ENCODE measurements at regions not wholly inside any gene's neighbourhood (a gene's known extent, or its start where the extent isn't known, plus 50 kb on each side); places are given as distances from the start of the nearest gene placed in this dataset.
"Not testable (repeated sequence)": the region's sequence is repeated elsewhere in the genome, so short reads cannot be mapped to it uniquely, and the experiment has no call there.

DNA sequence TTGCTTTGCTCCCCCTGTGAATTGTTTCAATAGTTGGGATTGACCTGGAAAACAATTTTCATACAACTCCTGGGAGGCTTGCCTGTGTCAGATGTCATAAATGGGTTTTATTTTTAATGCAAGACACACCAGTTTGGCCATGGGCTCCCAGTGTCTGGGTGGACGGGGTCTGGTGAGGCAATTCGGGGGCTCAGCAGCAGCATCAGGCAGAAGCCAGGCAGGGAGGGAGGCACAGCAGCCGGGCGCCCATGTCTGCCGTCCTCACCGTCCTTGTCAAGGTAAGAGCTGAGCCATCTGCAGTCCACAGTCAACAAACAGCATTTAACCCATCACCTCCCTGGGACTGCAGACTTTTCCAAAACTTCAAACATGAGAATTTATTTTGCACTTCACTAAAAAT lies 150.6 kb downstream of the NPIPB11 start:
- not testable (repeated sequence) for DNase-seq

GRCh38 chr16:29255496-29255796 lies 151.1 kb downstream of the NPIPB11 start:
- DNase-seq = not testable (repeated sequence)

GRCh38 chr16:29254676-29255495 lies 151.6 kb downstream of the NPIPB11 start:
- DNase-seq = no peak

DNA sequence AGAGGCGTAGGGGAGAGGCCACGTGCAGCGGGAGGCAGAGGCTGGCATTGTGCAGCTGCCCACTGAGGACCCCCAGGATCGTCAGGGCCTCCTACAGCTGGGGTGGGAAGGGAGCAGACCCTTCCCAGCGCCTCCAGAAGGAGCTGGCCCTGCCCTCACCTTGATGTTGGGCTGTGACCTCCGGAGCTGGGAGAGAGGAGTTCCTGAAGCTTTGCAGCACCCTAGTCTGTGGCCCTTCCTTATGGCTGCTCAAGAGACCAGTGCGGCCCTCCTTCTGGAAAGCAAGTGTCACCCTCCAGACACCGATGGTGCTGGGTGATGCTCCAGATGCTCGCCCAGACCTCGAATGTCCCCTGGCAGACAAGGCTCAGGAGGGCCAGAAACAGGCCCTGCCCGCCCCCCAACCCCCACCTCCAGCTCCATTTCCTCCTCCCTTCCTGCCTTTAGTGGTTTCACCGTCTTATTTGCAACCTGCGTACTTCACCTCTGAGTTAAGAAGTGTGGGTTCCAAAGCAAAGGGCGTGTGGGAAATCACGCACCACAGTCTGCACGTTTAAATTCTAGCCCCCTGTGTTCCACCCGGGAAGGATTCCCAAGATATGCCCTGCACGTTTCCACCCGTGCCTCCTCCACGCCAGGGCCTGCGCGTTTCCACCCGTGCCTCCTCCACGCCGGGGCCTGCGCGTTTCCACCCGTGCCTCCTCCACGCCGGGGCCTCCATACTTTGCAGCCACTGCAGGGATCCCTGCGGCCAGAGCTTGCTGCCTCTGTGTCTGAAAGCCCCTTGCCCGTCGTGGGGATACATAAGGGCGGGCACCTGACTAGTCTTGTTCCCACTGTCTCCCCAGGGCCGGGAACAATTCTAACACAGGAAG lies 152.6 kb downstream of the NPIPB11 start:
- not testable (repeated sequence) for DNase-seq

DNA sequence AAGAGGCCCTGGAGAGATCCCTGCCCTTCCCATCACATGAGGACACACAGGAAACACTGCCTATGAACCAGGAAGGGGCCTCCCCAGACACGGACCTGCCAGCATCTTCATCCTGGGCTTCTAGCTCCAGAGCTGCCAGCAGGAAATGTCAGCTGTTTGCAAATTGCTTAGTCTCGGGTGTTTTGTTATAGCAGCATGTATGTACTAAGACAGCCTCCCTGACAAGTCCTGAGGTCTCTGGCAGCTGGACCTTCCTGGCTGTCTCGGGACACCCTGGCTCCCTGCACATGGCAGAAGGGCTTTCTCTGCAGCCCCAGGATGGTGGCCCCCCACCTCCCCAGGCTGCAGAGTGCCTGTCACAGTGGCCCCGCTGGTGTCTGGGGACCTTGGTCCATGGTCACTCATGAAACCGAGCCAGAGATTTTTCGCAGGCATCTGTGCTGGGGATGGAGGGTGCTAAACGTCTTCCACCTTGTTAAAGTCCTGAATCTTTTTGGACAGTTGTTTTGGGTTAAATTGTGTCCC lies 153.4 kb downstream of the NPIPB11 start:
- not testable (repeated sequence) for DNase-seq

- not testable (repeated sequence) for DNase-seq
Measured at GRCh38 chr16:29252311-29252710, 154.2 kb downstream of the NPIPB11 start.

DNA sequence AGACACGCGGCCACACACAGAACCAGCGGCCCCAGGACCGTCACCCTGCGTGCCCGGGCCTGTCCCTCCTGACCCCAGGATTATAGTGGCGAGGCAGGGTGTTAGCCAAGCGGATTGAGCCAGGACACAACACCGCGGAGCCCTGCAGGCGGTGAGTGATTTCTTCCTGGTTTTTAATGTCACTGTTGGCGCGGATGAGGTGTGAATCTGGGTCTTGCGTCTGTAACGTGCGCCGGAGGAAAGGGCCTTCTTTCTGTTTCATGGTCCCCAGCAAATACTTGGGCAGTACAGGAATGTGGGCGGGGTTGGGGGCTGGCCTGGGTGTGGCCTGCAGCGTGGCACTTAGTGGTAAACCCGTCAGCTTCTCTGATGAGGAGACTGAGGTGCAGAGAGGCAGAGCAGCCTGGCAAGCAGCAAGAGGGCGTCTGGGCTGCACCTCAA lies 154.9 kb downstream of the NPIPB11 start:
- DNase-seq = not testable (repeated sequence)

GRCh38 chr16:29250923-29251434 lies 155.5 kb downstream of the NPIPB11 start:
- not testable (repeated sequence) for DNase-seq

DNA sequence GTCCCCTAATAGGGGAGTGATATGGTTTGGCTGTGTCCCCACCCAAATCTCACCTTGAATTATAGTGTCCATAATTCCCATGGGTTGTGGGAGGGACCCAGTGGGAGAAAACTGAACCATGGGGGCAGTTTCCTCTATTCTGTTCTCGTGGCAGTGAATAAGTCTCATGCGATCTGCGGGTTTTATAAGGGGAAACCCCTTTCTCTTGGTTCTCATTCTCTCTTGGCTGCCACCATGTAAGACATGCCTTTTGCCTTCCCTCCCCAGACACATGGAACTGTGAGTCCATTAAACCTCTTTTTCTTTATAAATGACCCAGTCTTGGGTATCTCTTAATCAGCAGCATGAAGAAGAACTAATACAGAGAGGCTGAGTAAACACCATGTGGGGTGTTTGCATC lies 156.0 kb downstream of the NPIPB11 start:
- DNase-seq = not testable (repeated sequence)

DNA sequence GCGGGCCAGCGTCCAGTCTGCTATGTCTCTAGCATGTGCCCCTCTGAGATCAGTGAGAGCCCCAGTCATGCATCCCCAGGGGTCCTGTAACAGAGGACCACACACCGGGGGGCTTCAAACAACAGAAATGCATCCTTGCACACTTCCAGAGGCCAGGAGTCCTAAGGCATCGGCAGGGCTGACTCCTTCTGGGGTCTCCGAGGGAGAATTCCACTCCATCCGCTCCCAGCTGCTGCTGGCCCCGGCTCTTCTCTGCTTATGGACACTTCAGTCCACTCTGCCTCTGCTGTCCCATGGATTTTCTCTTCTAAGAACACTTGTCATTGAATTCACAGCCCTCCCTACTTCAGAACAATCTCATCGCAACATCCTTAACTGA lies 157.6 kb downstream of the NPIPB11 start:
- not testable (repeated sequence) for DNase-seq

DNA sequence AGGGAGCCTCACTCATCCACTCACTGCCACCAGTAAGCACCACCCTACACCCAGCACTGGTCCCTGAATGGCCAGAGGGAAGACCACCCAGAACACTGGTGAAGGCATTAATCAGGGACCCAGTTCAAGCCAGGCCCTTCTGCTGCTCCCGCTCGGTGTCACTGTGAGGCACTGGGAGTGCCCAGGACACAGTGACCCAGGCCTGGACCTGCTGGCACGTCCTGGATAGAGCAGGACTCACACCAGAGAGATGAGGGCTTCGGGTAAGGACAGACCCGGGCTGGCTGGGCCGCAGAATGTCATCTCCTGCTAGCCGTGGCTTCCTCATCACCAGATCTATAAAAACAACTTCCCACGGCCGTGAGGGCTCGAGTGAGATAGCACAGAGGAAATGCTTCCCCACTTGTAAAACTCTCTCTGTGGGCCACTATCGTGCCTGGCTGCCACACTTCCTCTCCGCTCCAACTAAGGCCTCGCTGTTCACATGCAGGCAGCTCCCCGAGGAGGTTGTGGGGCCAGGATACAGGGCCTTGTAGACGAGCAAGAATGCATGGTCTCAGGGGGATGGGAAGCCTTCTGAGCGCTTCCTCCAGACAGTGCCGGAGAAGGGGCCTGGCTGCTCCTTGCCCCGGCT lies 158.1 kb downstream of the NPIPB11 start:
- peak; percentile 43 for DNase-seq

DNA sequence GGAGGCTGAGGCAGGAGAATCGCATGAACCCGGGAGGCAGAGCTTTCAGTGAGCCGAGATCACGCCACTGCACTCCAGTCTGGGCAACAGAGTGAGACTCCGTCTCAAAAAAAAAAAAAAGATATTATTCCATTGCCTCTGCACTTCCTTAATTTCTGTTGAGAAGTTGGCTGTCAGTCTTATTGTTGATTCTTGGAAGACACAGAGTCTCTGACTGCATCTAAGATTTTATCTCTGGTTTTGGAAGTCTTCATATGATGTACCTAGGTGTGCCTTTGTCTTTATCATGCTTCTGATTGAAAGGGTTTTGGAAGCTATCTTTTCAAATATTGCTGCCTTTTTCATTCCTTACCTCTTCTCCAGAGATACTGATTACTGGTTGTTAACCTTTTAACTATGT lies 160.4 kb downstream of the NPIPB11 start:
- not testable (repeated sequence) for DNase-seq

DNA sequence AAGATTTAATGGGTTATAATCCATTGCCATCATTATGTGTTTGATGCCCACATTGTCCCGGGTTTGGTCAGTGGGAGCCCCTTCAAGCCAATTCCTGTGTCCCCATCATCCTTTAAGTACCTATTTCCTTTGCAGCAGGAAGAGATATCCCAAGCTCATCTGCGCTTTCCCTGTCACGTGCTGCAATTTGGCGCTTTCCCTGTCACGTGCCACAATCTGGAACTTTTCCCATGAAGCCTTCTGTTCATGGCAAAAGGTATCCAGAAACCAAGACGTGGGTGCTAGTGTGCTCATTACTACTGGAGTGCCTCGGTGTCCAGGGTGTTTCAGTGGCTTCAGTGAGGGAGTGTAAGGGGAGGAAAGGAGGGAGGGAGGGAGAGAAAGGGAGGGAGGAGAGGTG lies 168.5 kb downstream of the NPIPB11 start:
- no peak for DNase-seq

DNA sequence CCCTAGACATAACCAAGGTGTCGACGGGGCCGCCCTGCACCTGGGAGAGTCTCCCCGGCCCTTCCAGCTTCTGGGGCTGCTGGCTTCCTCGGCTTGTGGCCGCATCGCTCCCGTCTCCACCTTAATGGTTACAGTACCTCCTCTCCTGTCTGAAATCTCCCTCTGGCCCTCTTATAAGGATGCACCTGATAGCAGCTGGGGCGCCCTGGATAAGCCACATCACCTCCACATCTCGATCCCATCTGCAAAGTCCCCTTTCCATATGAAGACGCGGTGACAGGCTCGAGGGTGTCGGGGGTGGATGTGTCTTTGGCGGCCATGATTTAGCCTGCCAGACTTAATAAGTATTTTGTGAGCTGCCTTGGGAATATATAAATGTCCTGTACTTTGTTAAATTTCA lies 169.0 kb downstream of the NPIPB11 start:
- DNase-seq = not testable (repeated sequence)

- not testable (repeated sequence) for DNase-seq
Measured at GRCh38 chr16:29237023-29237422, 169.5 kb downstream of the NPIPB11 start.

DNA sequence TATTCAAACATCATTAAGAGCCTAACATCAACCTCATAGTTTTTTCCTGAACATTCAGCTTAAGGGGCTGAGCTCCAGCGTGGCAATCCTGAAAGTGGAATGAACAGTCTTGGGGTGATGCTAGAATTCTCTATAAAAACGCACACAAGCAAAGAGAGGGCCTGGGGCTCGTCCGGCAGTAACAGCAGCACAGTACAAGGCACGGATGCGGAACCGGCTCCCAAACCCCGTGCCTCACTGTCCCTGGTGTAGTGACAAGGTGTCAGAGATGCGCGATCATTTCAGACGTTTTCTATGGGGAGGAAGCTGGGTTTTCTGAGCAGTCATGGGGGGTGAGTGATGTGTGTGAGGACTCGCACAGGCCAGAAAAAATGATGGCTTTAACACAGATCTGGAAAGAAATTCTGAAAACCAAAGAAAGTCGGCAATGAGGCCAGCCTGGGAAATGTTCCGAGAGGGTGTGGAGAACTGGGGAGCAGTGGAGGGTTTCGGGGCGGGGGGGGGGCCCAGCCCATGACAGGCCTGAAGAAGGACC lies 170.6 kb downstream of the NPIPB11 start:
- DNase-seq = not testable (repeated sequence)

GRCh38 chr16:29234536-29235275 lies 171.8 kb downstream of the NPIPB11 start:
- DNase-seq = not testable (repeated sequence)

DNA sequence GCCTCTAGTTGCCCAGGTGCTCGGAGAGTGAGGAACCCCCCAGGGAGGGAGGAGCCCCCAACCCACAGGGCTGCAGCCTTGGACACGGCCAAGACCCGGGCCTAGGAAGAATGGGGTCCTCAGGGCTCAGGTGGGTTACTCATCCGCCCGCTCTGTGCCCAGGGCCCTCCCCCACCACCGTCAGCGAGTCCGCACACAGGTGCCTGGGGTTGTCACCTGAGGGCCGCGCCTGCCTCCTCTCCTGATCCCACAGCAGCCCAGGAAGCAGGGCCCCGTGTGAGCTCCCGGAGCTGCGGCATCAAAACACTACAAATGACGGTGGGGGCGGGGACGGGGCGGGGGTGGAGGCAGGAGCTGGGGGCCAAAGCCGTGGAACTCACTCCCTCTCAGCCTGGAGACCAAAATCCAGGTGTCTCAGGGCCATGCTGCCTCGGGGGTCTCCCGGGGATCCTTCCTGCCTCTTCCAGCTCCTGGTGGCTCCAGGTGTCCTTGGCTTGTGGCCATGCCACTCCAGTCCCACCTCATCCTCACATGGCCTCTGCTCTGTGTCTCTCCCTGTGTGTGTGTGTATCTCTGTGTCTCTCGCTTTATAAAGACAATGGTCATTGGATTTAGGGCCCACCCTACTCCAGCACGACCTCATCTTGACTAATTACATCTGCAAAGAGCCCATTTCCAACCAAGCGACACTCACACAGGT lies 172.7 kb downstream of the NPIPB11 start:
- DNase-seq = not testable (repeated sequence)

- DNase-seq = no peak
Measured at GRCh38 chr16:29232811-29233704, 173.5 kb downstream of the NPIPB11 start.

- not testable (repeated sequence) for DNase-seq
Measured at GRCh38 chr16:29232160-29232705, 174.3 kb downstream of the NPIPB11 start.
